Activated naive CD8-positive, alpha-beta T cell treated with anti-CD3 and anti-CD28 coated beads for 36 hours (primary cell): ENCODE measurements at regions not wholly inside any gene's neighbourhood (a gene's known extent, or its start where the extent isn't known, plus 50 kb on each side); places are given as distances from the start of the nearest gene placed in this dataset.
"Not testable (repeated sequence)": the region's sequence is repeated elsewhere in the genome, so short reads cannot be mapped to it uniquely, and the experiment has no call there.

ENCODE experiments used
- DNase-seq: peaks from one replicate; pipeline ENCODE4 v3.0.0; 2021
- H3K27ac Mint-ChIP-seq: one replicate; pipeline ENCODE4 v1.8.0; 2022; ENCODE audit warnings: mild to moderate bottlenecking, moderate library complexity, mixed read lengths
- H3K27me3 Mint-ChIP-seq: one replicate; pipeline ENCODE4 v1.8.0; 2022; ENCODE audit warnings: mild to moderate bottlenecking, mixed read lengths
- H3K36me3 Mint-ChIP-seq: one replicate; pipeline ENCODE4 v1.8.0; 2021; ENCODE audit warnings: mild to moderate bottlenecking, mixed read lengths
- H3K4me1 Mint-ChIP-seq: one replicate; pipeline ENCODE4 v1.8.0; 2021; ENCODE audit warnings: mixed read lengths
- H3K4me3 Mint-ChIP-seq: one replicate; pipeline ENCODE4 v1.8.0; 2022; ENCODE audit warnings: mild to moderate bottlenecking, moderate library complexity, mixed read lengths
- H3K9me3 Mint-ChIP-seq: one replicate; pipeline ENCODE4 v1.8.0; 2022; ENCODE audit warnings: mixed read lengths

DNA sequence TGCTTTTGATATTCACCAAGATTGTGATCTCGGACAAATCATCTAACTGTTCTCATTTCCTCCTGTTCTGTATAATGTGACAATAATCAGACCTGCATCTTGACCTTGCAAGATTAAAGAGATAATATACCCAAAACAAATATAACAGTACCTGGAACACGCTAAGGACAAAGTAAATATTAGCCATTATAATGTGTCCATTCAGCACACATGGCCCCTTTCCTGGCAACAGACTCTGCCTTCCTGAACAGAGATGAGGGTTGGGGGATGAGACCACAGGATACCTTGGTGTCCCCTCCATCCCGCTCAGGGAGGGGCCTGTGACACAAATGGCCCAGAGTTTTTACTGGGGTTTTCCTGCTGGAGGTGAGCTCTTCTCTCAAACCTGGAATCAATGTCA, 143.4 kb upstream of the SERPINE2 start:
- peaks cover 1% of the 10 kb centered on the region for H3K4me1 Mint-ChIP-seq
- H3K4me3 Mint-ChIP-seq: no peak overlapping the region
- H3K9me3 Mint-ChIP-seq: peaks cover 2% of the 10 kb centered on the region
- H3K27ac Mint-ChIP-seq: no peak overlapping the region
- no peaks in the 10 kb centered on the region for H3K36me3 Mint-ChIP-seq
- no peak for DNase-seq
- no peaks in the 10 kb centered on the region for H3K27me3 Mint-ChIP-seq

DNA sequence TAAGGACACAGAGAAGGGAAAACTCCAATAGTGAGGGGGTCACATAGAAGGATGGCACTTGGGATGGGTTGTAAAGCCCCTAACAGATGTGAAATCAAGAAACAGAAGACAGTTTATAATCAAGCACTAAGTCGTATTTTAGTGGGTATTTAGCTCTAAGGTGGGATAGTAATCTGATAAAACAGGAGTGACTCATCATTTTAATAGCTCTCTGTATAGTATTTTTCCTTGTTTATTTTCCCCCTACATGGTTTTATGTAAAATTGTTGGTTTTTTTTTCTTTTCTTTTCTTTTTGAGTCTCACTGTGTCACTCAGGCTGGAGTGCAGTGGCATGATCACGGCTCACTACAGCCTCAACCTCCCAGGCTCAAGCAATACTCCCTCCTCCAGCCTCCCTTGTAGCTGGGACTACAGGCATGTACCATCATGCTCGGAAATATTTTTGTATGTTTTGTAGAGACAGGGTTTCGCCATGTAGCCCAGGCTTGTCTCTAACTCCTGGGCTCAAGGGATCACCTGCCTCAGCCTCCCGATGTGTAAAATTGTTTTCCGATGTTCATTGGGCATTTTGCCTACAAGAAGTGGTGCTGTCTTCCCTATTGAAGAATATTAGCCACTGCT, 142.6 kb upstream of the SERPINE2 start:
- H3K36me3 Mint-ChIP-seq: no peaks in the 10 kb centered on the region
- H3K27me3 Mint-ChIP-seq: no peaks in the 10 kb centered on the region
- H3K4me3 Mint-ChIP-seq: no peak overlapping the region
- H3K27ac Mint-ChIP-seq: no peak overlapping the region
- H3K4me1 Mint-ChIP-seq: peaks cover 1% of the 10 kb centered on the region
- H3K9me3 Mint-ChIP-seq: no peaks in the 10 kb centered on the region
- DNase-seq: no peak

DNA sequence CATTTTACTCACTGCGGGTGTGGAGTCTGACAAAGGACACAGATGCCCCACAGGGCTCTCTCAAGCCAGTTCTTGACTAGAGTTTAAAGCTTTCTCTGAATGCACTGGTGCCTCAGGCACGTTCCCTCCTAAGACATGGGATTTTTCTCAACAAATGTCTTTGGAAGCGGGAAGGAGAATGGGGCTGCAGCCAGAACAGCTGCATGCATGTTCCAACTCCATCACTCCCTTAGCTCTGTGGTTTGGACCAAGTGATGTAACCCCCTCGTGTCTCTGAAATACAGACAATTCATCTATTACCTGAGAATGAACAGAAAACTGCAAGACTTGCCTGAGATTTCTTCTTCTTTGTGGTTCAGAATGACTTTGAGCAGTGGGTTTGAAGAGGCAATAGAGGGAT, 141.7 kb upstream of the SERPINE2 start:
- no peak overlapping the region for H3K27ac Mint-ChIP-seq
- DNase-seq: no peak
- H3K27me3 Mint-ChIP-seq: no peaks in the 10 kb centered on the region
- no peaks in the 10 kb centered on the region for H3K36me3 Mint-ChIP-seq
- no peaks in the 10 kb centered on the region for H3K9me3 Mint-ChIP-seq
- H3K4me3 Mint-ChIP-seq: no peak overlapping the region
- H3K4me1 Mint-ChIP-seq: peaks cover 1% of the 10 kb centered on the region

DNA sequence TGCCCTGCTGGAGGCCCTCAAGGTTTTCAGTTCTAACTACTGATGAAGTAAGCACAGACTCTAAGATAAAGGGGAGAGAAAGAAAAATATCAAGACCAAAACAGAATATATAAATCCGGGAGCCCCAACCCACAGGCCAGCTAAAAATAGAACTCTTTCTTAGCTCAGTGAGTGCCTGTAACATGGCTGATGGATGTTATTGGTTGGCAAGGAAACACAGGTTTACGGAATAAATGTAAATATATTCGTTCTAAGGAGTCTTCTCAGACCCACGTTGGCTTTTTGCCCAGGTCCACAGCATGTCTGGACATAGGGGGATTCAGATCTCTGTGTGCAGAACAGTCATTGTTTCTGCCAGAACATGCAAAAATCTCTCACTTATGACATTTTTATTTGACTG, 139.0 kb upstream of the SERPINE2 start:
- Mint-ChIP-seq H3K36me3 (no peaks in the 10 kb centered on the region), H3K4me3 (no peak overlapping the region), H3K9me3 (no peaks in the 10 kb centered on the region), H3K27me3 (peaks cover 6% of the 10 kb centered on the region), H3K4me1 (no peaks in the 10 kb centered on the region), H3K27ac (no peak overlapping the region)
- DNase-seq: no peak

DNA sequence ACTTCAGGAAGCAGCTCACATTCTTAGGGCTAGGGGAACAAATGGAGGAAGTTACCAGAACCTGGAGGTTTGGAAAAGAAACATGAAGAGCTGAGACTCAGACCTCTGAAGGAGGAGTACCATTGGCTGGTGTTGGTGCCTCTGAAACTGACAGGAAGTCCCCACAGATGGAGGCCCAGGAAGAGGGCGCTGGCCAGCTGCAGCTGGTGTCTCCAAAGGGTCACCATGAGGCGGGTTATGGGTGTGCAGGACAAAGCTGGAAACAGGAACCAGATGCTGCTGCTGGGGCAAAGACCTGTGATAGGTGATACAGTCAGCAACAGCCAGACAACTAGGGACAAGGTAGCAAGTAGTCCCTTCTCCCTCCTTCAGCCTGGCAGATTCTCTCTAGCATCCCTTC, 136.5 kb upstream of the SERPINE2 start:
- DNase-seq: no peak
- Mint-ChIP-seq H3K4me1 (no peaks in the 10 kb centered on the region), H3K9me3 (no peaks in the 10 kb centered on the region), H3K36me3 (no peaks in the 10 kb centered on the region), H3K27me3 (peaks cover 6% of the 10 kb centered on the region), H3K4me3 (no peak overlapping the region), H3K27ac (no peak overlapping the region)

DNA sequence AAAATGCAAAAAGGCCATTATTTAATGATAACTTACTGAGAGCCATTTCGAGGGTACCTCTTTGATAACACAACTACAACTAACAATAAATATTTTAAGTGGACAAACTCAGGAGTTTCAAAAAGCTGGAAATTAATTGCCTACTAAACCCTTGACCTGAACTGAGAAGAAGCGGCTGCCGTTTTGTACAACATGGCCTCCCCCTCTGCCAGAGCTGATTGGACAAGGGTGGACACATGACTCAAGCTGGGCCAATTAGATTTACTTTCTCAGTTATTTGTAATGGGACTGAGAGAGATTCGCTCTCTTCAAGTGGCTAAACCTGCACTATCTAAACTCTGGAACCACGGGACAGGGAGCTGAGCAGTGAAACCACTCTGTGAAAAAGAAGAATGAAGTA, 135.9 kb upstream of the SERPINE2 start:
- DNase-seq: no peak
- Mint-ChIP-seq H3K9me3 (no peaks in the 10 kb centered on the region), H3K4me3 (no peak overlapping the region), H3K27me3 (peaks cover 6% of the 10 kb centered on the region), H3K36me3 (no peaks in the 10 kb centered on the region), H3K4me1 (no peaks in the 10 kb centered on the region), H3K27ac (no peak overlapping the region)

DNA sequence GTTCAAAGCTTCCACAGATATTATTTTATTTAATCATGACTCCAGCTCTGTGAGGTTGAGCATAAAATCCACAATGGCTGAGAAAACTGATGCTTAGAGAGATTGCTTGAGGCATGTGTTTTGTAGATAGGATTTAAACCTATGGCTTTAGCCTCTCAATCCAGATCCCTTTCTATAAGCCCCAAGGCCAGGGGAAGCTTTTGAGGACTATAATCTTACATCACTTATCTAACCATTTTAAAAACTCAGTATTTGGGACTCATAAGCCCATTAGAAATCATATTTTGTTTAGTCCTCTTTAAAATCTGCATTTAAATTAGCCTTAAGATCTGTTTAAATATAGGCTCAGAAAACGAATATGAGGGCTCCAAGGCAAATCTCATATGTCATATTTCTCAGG, 135.4 kb upstream of the SERPINE2 start:
- H3K27ac Mint-ChIP-seq: no peak overlapping the region
- H3K36me3 Mint-ChIP-seq: no peaks in the 10 kb centered on the region
- no peaks in the 10 kb centered on the region for H3K9me3 Mint-ChIP-seq
- no peaks in the 10 kb centered on the region for H3K4me1 Mint-ChIP-seq
- peaks cover 6% of the 10 kb centered on the region for H3K27me3 Mint-ChIP-seq
- no peak for DNase-seq
- no peak overlapping the region for H3K4me3 Mint-ChIP-seq

DNA sequence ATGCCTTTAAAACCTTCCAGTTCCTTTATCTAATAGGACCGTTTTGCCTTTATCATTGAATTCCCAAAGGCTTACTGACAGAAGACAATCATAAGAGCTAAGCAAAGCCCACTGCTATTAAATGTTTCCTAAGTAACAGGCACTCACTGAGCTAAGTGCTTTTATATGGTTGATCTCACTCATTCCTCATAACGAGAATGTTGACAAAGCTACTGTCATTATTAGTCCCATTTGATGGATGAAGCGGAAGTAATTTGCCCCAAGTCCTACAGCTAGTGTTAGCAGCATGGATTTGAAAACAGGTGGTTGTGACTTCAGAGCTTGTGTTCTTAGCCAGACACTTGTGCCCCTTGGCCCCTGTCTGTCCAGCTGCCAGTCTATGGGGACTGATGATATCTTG, 134.8 kb upstream of the SERPINE2 start:
- H3K4me3 Mint-ChIP-seq: no peak overlapping the region
- no peaks in the 10 kb centered on the region for H3K4me1 Mint-ChIP-seq
- H3K27ac Mint-ChIP-seq: no peak overlapping the region
- H3K9me3 Mint-ChIP-seq: no peaks in the 10 kb centered on the region
- H3K36me3 Mint-ChIP-seq: no peaks in the 10 kb centered on the region
- no peak for DNase-seq
- peaks cover 6% of the 10 kb centered on the region for H3K27me3 Mint-ChIP-seq

DNA sequence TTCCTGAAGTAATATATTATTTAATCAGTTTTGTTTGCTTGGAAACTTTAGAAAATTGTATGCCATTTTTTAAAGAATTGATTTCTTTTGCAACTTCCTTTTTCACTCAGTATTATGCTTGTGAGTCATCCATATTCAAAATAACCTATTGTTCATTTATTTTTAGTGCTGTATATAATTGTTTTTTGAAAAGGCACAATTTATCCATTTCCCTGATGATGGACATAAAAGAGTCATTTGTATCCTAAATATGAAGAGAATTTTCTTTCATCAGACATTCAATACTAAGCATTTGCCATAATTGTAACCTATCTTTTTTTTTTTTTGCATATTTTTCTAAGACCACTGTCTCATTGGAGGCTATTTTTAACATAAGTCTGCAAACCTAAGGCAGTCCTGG, 134.1 kb upstream of the SERPINE2 start:
- DNase-seq: no peak
- Mint-ChIP-seq H3K4me3 (no peak overlapping the region), H3K27me3 (peaks cover 6% of the 10 kb centered on the region), H3K9me3 (peaks cover 1% of the 10 kb centered on the region), H3K4me1 (no peaks in the 10 kb centered on the region), H3K27ac (no peak overlapping the region), H3K36me3 (no peaks in the 10 kb centered on the region)

DNA sequence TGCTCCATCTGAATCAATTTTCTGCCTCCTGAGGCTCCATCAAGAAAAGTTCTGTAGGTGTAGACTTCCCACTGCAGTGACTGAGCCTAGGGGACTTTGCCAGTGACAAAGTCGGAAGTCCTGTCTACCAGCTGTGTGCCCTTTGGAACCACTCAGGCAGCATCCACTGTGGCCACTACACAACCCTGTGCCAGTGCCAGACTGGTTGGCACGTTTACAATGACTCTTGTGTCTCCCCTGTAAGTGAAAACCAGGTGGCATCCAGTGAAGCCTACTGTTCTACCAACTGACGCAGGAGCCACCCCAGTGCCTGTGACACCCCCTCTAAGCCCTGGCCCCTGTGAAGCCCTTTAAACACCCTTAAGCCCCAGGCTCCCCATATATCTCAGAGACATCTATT, 132.1 kb upstream of the SERPINE2 start:
- no peak for DNase-seq
- peaks cover 6% of the 10 kb centered on the region for H3K27me3 Mint-ChIP-seq
- peaks cover 1% of the 10 kb centered on the region for H3K9me3 Mint-ChIP-seq
- no peaks in the 10 kb centered on the region for H3K36me3 Mint-ChIP-seq
- no peak overlapping the region for H3K4me3 Mint-ChIP-seq
- H3K27ac Mint-ChIP-seq: no peak overlapping the region
- H3K4me1 Mint-ChIP-seq: no peaks in the 10 kb centered on the region

DNA sequence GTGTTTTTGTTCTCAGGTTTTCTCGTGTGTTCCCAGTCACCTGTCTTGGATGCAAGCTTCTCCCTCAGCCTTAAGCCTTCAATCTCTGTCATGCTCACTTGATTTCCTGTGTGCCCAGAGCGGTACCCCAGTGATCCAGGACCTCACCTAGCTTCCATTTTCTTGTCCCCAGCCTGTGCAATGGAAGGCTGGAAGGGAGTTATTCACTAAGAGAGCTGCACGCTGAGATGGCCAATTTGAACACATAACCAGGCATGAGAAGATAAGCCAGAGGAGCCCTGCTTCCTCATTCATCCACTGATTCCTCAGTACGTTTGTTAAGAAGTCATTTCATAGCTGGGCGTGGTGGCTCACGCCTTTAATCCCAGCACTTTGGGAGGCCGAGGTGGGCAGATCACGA, 130.8 kb upstream of the SERPINE2 start:
- H3K36me3 Mint-ChIP-seq: no peaks in the 10 kb centered on the region
- H3K4me1 Mint-ChIP-seq: no peaks in the 10 kb centered on the region
- peaks cover 2% of the 10 kb centered on the region for H3K27me3 Mint-ChIP-seq
- no peak overlapping the region for H3K4me3 Mint-ChIP-seq
- no peak overlapping the region for H3K27ac Mint-ChIP-seq
- H3K9me3 Mint-ChIP-seq: peaks cover 1% of the 10 kb centered on the region
- DNase-seq: no peak

DNA sequence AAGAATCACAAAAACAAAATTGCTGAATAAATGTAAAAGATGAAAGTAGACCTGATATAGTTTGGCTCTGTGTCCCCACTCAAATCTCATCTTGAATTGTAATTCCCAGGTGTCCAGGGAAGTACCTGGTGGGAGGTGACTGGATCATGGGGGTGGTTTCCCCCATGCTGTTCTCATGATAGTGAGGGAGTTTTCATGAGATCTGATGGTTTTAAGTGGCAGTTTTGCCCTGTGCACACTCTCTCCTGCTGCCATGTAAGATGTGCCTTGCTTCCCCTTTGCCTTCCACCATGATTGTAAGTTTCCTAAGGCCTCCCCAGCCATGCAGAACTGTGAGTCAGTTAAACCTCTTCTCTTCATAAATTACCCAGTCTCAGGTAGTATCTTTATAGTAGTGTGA, 128.7 kb upstream of the SERPINE2 start:
- not testable (repeated sequence) for H3K4me3 Mint-ChIP-seq, H3K27ac Mint-ChIP-seq, H3K27me3 Mint-ChIP-seq, H3K9me3 Mint-ChIP-seq, H3K4me1 Mint-ChIP-seq, DNase-seq, H3K36me3 Mint-ChIP-seq

DNA sequence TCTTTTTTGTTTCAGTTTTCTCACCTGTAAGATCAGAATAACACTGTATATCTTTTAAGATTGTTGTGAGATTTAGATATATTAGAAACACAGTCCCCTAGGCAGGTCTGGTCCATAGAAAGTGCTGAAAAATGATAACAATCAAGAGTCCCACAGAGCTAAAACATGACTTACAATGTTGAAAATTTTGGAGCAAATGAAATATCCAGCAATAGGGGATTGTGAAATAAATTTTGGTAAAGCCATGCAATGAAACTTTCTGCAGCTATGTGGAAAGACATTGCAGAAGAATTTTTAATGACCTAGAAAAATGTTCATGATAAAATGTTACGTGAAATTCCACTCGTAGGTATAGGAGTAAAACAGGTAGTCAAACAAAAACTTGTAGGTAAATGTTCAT, 127.6 kb upstream of the SERPINE2 start:
- H3K27me3 Mint-ChIP-seq: peaks cover 9% of the 10 kb centered on the region
- no peaks in the 10 kb centered on the region for H3K4me1 Mint-ChIP-seq
- no peak overlapping the region for H3K27ac Mint-ChIP-seq
- no peak for DNase-seq
- H3K4me3 Mint-ChIP-seq: no peak overlapping the region
- H3K36me3 Mint-ChIP-seq: no peaks in the 10 kb centered on the region
- H3K9me3 Mint-ChIP-seq: peaks cover 5% of the 10 kb centered on the region

DNA sequence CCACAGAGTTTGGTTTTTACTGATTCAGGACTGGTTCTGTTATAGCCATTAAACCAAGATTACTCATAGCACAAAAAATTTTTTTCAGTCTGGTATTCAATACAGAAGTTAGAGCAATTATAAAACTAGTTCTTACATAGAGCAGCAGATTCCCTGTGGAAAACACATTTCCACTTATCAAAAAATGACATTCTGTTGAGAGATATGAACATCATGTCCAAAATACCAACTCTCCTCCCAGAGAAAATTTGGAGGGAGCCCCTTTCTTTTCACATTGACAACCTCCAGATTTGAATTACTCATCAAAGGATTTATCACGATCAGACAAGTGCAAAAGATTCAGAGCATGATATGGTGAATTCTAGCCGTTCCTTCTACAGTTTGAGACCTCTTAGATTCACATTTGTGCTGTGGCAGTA, 126.8 kb upstream of the SERPINE2 start:
- Mint-ChIP-seq H3K4me3 (no peak overlapping the region), H3K4me1 (no peaks in the 10 kb centered on the region), H3K27ac (no peak overlapping the region), H3K27me3 (peaks cover 9% of the 10 kb centered on the region), H3K9me3 (peaks cover 5% of the 10 kb centered on the region), H3K36me3 (no peaks in the 10 kb centered on the region)
- no peak for DNase-seq

DNA sequence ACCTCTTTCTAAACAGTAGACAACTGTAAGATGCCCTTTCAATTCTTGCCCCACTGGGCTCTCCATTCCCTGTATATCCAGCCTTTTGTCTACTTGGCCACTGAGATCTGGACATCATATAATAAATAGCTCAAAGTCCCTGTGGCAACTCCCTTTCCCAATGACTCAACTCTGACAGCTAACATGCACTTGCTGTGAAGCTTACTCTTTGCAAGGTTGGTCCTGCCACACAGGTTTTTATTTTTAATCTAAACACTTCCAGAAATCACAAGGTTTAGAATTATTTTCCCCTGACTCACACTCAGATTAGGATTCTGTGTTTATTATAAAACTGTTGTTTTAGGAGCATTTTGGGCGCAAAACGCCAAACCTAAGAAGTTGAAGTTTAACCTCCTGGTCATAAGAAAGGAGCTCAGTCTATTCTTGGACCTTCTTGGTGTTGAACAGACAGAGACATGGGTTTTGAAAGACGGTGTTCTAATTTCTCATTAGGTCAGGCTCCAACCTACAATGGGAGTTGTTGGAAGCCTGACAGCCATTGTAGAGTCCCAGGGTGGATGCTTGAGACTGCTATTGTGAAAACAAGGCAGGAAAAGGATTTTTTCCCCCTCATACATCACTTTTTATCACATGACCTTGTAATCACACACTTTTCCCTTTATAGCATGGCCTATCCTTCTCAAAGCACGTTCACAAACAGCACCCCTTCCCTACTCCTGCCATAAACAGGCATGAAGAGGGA, 124.7 kb upstream of the SERPINE2 start:
- Mint-ChIP-seq H3K4me3 (no peak overlapping the region), H3K36me3 (no peaks in the 10 kb centered on the region), H3K27me3 (peaks cover 9% of the 10 kb centered on the region), H3K9me3 (peaks cover 5% of the 10 kb centered on the region), H3K27ac (no peak overlapping the region), H3K4me1 (no peaks in the 10 kb centered on the region)
- no peak for DNase-seq

DNA sequence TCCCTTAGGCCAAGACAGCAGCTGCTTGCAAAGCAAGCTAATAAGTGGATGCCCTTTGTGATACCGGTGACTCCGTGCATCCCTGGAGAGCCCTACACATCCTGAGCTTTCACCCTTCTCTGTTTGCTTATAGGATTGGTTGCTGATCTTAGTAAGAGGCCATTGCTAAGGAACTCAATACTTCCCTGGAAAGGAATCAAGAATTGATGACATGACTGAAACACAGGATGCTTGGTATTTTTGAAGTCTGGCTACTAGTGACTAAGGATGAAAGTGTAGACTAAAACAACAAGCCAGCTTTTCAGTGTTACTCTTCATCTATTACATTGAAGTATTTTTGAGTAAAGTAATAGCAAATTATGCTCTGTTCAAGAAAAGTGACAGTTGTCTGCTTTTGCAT, 123.0 kb upstream of the SERPINE2 start:
- Mint-ChIP-seq H3K36me3 (no peaks in the 10 kb centered on the region), H3K9me3 (peaks cover 4% of the 10 kb centered on the region), H3K27ac (no peak overlapping the region), H3K4me3 (no peak overlapping the region), H3K4me1 (no peaks in the 10 kb centered on the region), H3K27me3 (peaks cover 9% of the 10 kb centered on the region)
- DNase-seq: no peak
